Neuronal stem cell (in vitro differentiated cells): ENCODE measurements at regions not wholly inside any gene's neighbourhood (a gene's known extent, or its start where the extent isn't known, plus 50 kb on each side); places are given as distances from the start of the nearest gene placed in this dataset.
A peak's percentile ranks its signal among the peaks of the same experiment; 100 is the strongest.

ENCODE experiments used
- DNase-seq: peaks from one replicate; pipeline ENCODE4 v3.0.0-alpha.2; 2013; ENCODE audit warnings: low spot score
- H2AFZ ChIP-seq: one replicate; pipeline ENCODE4 v1.6.1; 2013; ENCODE audit warnings: mild to moderate bottlenecking, low read length, inconsistent platforms
- H2AK5ac ChIP-seq: 2 replicates; pipeline ENCODE4 v1.6.1; 2013; ENCODE audit warnings: low read depth, mild to moderate bottlenecking, inconsistent platforms, low read length, moderate library complexity, mixed read lengths
- H2BK120ac ChIP-seq: 2 replicates; pipeline ENCODE4 v1.6.1; 2013; ENCODE audit warnings: low read depth, mild to moderate bottlenecking, inconsistent platforms, low read length, moderate library complexity, mixed read lengths
- H2BK12ac ChIP-seq: one replicate; pipeline ENCODE4 v1.6.1; 2013; ENCODE audit warnings: low read length, inconsistent platforms
- H2BK15ac ChIP-seq: 2 replicates; pipeline ENCODE4 v1.6.1; 2013; ENCODE audit warnings: mild to moderate bottlenecking, low read length, inconsistent platforms, mixed read lengths
- H2BK5ac ChIP-seq: one replicate; pipeline ENCODE4 v1.6.1; 2013; ENCODE audit warnings: inconsistent platforms, mild to moderate bottlenecking, low read length, moderate library complexity
- H3K14ac ChIP-seq: one replicate; pipeline ENCODE4 v1.6.1; 2013; ENCODE audit warnings: low read length, inconsistent platforms
- H3K18ac ChIP-seq: 2 replicates; pipeline ENCODE4 v1.6.1; 2013; ENCODE audit warnings: low read length, inconsistent platforms
- H3K23ac ChIP-seq: 2 replicates; pipeline ENCODE4 v1.6.1; 2013; ENCODE audit warnings: low read depth, mild to moderate bottlenecking, mixed read lengths, low read length, inconsistent platforms; ENCODE audit not compliant: poor library complexity
- H3K27ac ChIP-seq: replicated peaks from 3 replicates; pipeline ENCODE4 v1.5.1; 2013; ENCODE audit warnings: low read length, inconsistent platforms
- H3K27me3 ChIP-seq, 3 experiments: 2 replicates each; pipeline ENCODE4 v1.6.1; 2013; ENCODE audit warnings: low read length in 3 of 3, mild to moderate bottlenecking in 2 of 3, inconsistent platforms in 1 of 3, low read depth in 1 of 3, mixed read lengths in 1 of 3, moderate library complexity in 1 of 3; ENCODE audit not compliant: control insufficient read depth in 3 of 3, insufficient read depth in 3 of 3
- H3K36me3 ChIP-seq, 2 donors: replicated peaks in 1 of 2; 2 replicates each; pipeline ENCODE4 v1.6.1; 2013; ENCODE audit warnings: low read length in 2 of 2; ENCODE audit not compliant: control insufficient read depth in 2 of 2, insufficient read depth in 2 of 2
- H3K4ac ChIP-seq: 2 replicates; pipeline ENCODE4 v1.6.1; 2013; ENCODE audit warnings: inconsistent platforms, mild to moderate bottlenecking, low read length, moderate library complexity
- H3K4me1 ChIP-seq, 2 donors: 1 replicate in 1 of 2; 2 replicates in 1 of 2; pipeline ENCODE4 v1.6.1; 2013; ENCODE audit warnings: low read length in 2 of 2, low read depth in 1 of 2; ENCODE audit not compliant: control insufficient read depth in 2 of 2, insufficient read depth in 1 of 2
- H3K4me2 ChIP-seq: one replicate; pipeline ENCODE4 v1.6.1; 2013; ENCODE audit warnings: mild to moderate bottlenecking, low read length, inconsistent platforms; ENCODE audit not compliant: insufficient read depth, poor library complexity, severe bottlenecking
- H3K4me3 ChIP-seq, 2 donors: 2 replicates each; pipeline ENCODE4 v1.5.1; 2013; ENCODE audit warnings: low read length in 2 of 2, mild to moderate bottlenecking in 2 of 2, inconsistent platforms in 1 of 2, moderate library complexity in 1 of 2
- H3K79me1 ChIP-seq: one replicate; pipeline ENCODE4 v1.6.1; 2013; ENCODE audit warnings: low read depth, mild to moderate bottlenecking, inconsistent platforms, low read length, moderate library complexity
- H3K9ac ChIP-seq: one replicate; pipeline ENCODE4 v1.6.1; 2013; ENCODE audit warnings: mild to moderate bottlenecking, low read depth, low read length, inconsistent platforms; ENCODE audit not compliant: poor library complexity
- H3K9me3 ChIP-seq, 2 donors: replicated peaks in 1 of 2; 2 replicates each; pipeline versions ENCODE3 to v1.6.1; 2013; ENCODE audit warnings: low read length in 2 of 2, mild to moderate bottlenecking in 2 of 2, inconsistent platforms in 1 of 2, low read depth in 1 of 2, mixed read lengths in 1 of 2, moderate library complexity in 1 of 2; ENCODE audit not compliant: control insufficient read depth in 2 of 2, insufficient read depth in 1 of 2
- H4K8ac ChIP-seq: one replicate; pipeline ENCODE4 v1.6.1; 2013; ENCODE audit warnings: low read depth, mild to moderate bottlenecking, inconsistent platforms, low read length, moderate library complexity
- H4K91ac ChIP-seq: one replicate; pipeline ENCODE4 v1.6.1; 2013; ENCODE audit warnings: low read length, low read depth, mild to moderate bottlenecking, inconsistent platforms; ENCODE audit not compliant: poor library complexity
- WGBS, 2 donors: extraction: QIAGEN DNeasy Blood & Tissue Kit; methylation state at CpG; one replicate each; pipeline ENCODE4 v1.1.7; 2013; ENCODE audit warnings: missing lambda C conversion rate in 2 of 2, mixed read lengths in 1 of 2; ENCODE audit not compliant: insufficient read length in 2 of 2, insufficient replicate concordance in 1 of 2; ENCODE audit errors: extremely low coverage in 2 of 2; 5-methylcytosine and 5-hydroxymethylcytosine counted together

DNA sequence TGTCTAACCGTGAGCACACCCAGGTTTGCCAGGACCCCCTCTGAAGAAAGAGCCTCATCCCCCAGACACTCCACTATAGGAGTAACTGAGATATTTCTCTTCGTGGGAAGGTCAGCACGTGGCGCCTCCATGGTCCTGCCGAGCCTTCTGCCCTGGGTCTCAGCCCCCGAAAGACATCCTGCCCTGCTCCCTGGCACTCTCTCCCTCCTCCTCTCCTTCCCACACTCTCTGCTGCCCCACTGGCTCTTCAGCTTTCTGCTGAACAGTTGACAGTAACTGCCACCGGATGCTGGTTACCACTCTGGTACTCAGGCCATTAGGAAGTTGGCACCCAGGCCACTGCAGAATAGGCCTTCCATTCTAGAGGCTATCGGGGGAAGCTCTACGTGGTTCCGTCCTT, 185.2 kb downstream of the UACA start:
- H3K14ac ChIP-seq, result no peak overlapping the region

DNA sequence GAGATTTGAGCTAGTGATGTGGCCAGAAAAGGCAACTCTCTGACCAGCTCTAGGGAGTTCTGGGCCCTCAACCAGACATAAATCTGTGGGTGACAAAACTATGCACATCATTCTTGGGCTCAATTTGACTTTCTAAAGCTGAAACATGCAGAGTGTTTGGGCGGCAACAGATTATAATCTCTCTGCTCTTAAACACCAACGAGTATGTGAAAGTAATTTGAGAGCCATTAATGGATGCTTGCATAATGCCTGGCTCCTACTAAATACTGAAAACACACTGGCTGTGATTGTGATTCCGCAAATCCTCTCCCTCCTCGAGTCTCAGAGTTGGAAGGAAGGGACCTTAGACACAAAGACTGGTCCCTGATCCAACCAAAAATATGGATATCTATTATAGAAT, 186.7 kb downstream of the UACA start:
- Histone ChIP-seq H2BK12ac (no peak overlapping the region), H4K91ac (no peak overlapping the region), H3K14ac (no peak overlapping the region), H3K27me3 (no peaks in the 10 kb centered on the region), H3K79me1 (no peaks in the 10 kb centered on the region), H4K8ac (no peak overlapping the region), H3K23ac (no peak overlapping the region), H2BK15ac (no peak overlapping the region), H2BK120ac (no peak overlapping the region), H3K4me1 (peaks cover 0 to 9% of the 10 kb centered on the region in 2 donors), H3K18ac (no peak overlapping the region), H3K4ac (no peak overlapping the region), H3K36me3 (no peaks in the 10 kb centered on the region), H3K27ac (no peak overlapping the region), H2AK5ac (no peak overlapping the region), H3K4me2 (no peak overlapping the region), H3K4me3 (no peak overlapping the region), H2AFZ (no peak overlapping the region), H3K9me3 (no peaks in the 10 kb centered on the region), H2BK5ac (no peak overlapping the region), H3K9ac (no peak overlapping the region)
- no CpG with 5 or more reads among the region's 4 CpGs for WGBS, 2 donors
- no peak for DNase-seq

More for the DNA sequence above, 185.2 kb downstream of the UACA start:
- no peak overlapping the region for H3K4ac ChIP-seq
- H2BK5ac ChIP-seq, result no peak overlapping the region
- peaks cover 0 to 7% (median 0%) of the 10 kb centered on the region in 3 experiments for H3K27me3 ChIP-seq
- H4K8ac ChIP-seq, result no peak overlapping the region
- H3K23ac ChIP-seq, result no peak overlapping the region
- H3K9ac ChIP-seq, result no peak overlapping the region
- no peak overlapping the region for H3K27ac ChIP-seq
- no peaks in the 10 kb centered on the region for H3K36me3 ChIP-seq
- no peak overlapping the region for H3K4me3 ChIP-seq
- H3K4me1 ChIP-seq, result peaks cover 0 to 9% of the 10 kb centered on the region in 2 donors
- peak overlapping the region; percentile 28 for H2BK12ac ChIP-seq
- no peak overlapping the region for H4K91ac ChIP-seq
- no peak for DNase-seq
- H3K79me1 ChIP-seq, result no peaks in the 10 kb centered on the region
- H2BK15ac ChIP-seq, result peak overlapping the region; percentile 63
- WGBS, 2 donors, result no CpG with 5 or more reads among the region's 10 CpGs
- H3K9me3 ChIP-seq, result no peaks in the 10 kb centered on the region
- H3K4me2 ChIP-seq, result no peak overlapping the region
- H3K18ac ChIP-seq, result no peak overlapping the region
- H2AFZ ChIP-seq, result no peak overlapping the region
- H2BK120ac ChIP-seq, result peak overlapping the region; percentile 51
- H2AK5ac ChIP-seq, result peak overlapping the region; percentile 67

DNA sequence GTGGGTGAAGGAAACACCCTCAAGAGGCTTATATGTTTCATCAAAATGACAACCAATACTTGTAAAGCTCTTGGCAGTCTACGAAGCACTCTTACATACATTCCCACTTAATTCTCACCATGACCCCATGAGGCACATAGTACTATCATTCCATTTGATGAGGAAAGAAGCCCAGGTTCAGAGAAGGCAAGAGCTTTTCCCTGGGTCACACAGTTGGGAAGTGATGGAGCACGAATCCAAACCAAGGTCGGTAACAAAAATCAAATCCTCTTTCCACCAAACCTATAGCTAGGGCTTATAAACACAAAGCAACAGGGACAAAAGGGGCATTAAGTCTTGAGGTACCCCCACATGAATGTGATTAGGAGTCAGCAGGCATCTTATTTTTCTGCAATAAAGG, 187.1 kb downstream of the UACA start:
- no peak overlapping the region for H3K4me2 ChIP-seq
- H2BK12ac ChIP-seq, result no peak overlapping the region
- H4K8ac ChIP-seq, result no peak overlapping the region
- H2AFZ ChIP-seq, result no peak overlapping the region
- H3K9ac ChIP-seq, result no peak overlapping the region
- H3K27me3 ChIP-seq, result no peaks in the 10 kb centered on the region
- H3K27ac ChIP-seq, result no peak overlapping the region
- H2AK5ac ChIP-seq, result no peak overlapping the region
- no peak overlapping the region for H2BK120ac ChIP-seq
- no peak overlapping the region for H2BK5ac ChIP-seq
- no peak overlapping the region for H3K14ac ChIP-seq
- no peak for DNase-seq
- H3K4me1 ChIP-seq, result peaks cover 0 to 9% of the 10 kb centered on the region in 2 donors
- H4K91ac ChIP-seq, result no peak overlapping the region
- H3K9me3 ChIP-seq, result no peaks in the 10 kb centered on the region
- WGBS, 2 donors, result no CpG with 5 or more reads among the region's 3 CpGs
- no peaks in the 10 kb centered on the region for H3K36me3 ChIP-seq
- H3K79me1 ChIP-seq, result no peaks in the 10 kb centered on the region
- H3K4me3 ChIP-seq, result no peak overlapping the region
- no peak overlapping the region for H3K18ac ChIP-seq
- H3K4ac ChIP-seq, result no peak overlapping the region
- no peak overlapping the region for H2BK15ac ChIP-seq
- H3K23ac ChIP-seq, result no peak overlapping the region

DNA sequence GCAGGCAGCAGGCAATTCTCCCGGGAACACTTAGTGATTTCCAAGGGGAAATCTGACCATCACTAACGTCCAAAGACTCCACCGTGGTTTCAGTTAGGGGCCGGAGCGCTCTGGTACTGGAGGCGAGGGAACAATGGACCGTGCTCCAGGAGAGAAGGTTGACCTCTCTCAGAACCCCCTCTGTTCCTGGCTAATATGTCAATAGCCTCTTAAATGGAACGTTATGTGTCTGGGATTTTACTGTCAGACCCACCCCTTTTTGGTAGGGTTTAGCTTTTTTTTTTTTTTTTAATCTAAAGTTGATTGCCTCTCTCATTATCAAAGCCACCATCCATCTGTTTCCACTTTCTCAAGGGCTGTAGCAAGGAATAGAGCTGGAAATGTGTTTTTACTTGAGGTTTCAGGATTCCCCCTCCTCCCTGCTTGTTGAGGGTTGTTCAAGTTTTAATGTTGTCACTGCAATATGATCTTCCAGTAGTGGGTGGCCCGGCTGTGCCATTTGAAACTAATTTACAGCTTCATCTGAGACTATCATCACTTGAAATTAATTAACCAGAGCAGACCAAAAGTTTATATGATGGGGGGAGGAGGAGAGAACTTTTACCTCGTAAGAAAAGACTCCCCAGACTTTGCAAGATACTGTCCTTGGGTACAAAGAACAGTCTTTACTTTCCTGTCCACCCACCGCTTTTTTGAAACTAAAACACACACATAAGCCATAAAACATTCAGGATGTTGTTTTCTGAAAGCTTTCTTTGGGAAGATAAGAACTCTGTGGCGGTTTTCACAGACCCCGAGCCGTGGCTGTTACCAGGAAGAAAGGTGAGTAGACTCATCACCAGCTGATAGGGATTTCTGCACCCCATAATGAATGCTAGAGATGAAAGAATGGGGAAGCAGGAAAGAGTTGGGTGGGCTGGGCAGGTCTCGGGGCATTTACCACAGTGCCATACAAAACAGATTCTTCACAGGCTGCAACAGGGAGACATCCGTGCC, 187.8 kb downstream of the UACA start:
- Histone ChIP-seq H2BK15ac (no peak overlapping the region), H3K27ac (no peak overlapping the region)

More for the DNA sequence above, 187.8 kb downstream of the UACA start:
- Histone ChIP-seq H3K4me3 (no peak overlapping the region), H2BK120ac (no peak overlapping the region), H2AK5ac (no peak overlapping the region), H3K4me1 (peaks cover 0 to 9% of the 10 kb centered on the region in 2 donors), H4K8ac (no peak overlapping the region), H2BK12ac (no peak overlapping the region), H3K23ac (no peak overlapping the region), H3K18ac (no peak overlapping the region), H3K14ac (no peak overlapping the region), H3K27me3 (no peaks in the 10 kb centered on the region), H3K9me3 (no peaks in the 10 kb centered on the region), H3K36me3 (no peaks in the 10 kb centered on the region), H4K91ac (no peak overlapping the region), H3K9ac (no peak overlapping the region), H2BK5ac (no peak overlapping the region), H3K4ac (no peak overlapping the region), H3K4me2 (no peak overlapping the region), H3K79me1 (no peaks in the 10 kb centered on the region), H2AFZ (no peak overlapping the region)
- no peak for DNase-seq
- WGBS, 2 donors, result no CpG with 5 or more reads among the region's 16 CpGs
